Astrocyte of the cerebellum (primary cell): ENCODE measurements at regions not wholly inside any gene's neighbourhood (a gene's known extent, or its start where the extent isn't known, plus 50 kb on each side); places are given as distances from the start of the nearest gene placed in this dataset.

ENCODE experiments used
- DNase-seq: peaks from one replicate; pipeline ENCODE4 v3.0.0-alpha.2; 2011; ENCODE audit warnings: low read depth
- H3K4me3 ChIP-seq: 2 replicates; pipeline ENCODE4 v1.5.1; 2011; ENCODE audit warnings: mild to moderate bottlenecking, low read depth, low read length, moderate library complexity
- in situ Hi-C: cut with HindIII; loops from 2 replicates; pipeline ENCODE4 v1.10.0; 2017; ENCODE audit warnings: low sequenced_read_pairs
- TF ChIP-seq, protein P1 (sequence below): IDR thresholded peaks from 2 replicates; pipeline ENCODE4 v1.5.1; 2012; ENCODE audit warnings: low read length, low read depth, moderate library complexity, mild to moderate bottlenecking; ENCODE audit errors: missing control alignments

- DNase-seq: no peak
- H3K4me3 ChIP-seq: no peak overlapping the region
- in situ Hi-C loops: no loop called here
- TF ChIP-seq, protein P1, sequence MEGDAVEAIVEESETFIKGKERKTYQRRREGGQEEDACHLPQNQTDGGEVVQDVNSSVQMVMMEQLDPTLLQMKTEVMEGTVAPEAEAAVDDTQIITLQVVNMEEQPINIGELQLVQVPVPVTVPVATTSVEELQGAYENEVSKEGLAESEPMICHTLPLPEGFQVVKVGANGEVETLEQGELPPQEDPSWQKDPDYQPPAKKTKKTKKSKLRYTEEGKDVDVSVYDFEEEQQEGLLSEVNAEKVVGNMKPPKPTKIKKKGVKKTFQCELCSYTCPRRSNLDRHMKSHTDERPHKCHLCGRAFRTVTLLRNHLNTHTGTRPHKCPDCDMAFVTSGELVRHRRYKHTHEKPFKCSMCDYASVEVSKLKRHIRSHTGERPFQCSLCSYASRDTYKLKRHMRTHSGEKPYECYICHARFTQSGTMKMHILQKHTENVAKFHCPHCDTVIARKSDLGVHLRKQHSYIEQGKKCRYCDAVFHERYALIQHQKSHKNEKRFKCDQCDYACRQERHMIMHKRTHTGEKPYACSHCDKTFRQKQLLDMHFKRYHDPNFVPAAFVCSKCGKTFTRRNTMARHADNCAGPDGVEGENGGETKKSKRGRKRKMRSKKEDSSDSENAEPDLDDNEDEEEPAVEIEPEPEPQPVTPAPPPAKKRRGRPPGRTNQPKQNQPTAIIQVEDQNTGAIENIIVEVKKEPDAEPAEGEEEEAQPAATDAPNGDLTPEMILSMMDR: no peak
These were observed 143.1 kb downstream of the QRSL1 start for GRCh38 chr6:106772270-106773142.

GRCh38 chr6:106771822-106772221 lies 142.4 kb downstream of the QRSL1 start:
- in situ Hi-C loops: no loop called here
- TF ChIP-seq, protein P1: no peak
- no peak for DNase-seq
- no peak overlapping the region for H3K4me3 ChIP-seq

- in situ Hi-C loops: no loop called here
- H3K4me3 ChIP-seq: no peak overlapping the region
- TF ChIP-seq, protein P1: no peak
- DNase-seq: no peak
These were observed 141.3 kb downstream of the QRSL1 start for GRCh38 chr6:106770663-106771062.

GRCh38 chr6:106770081-106770480 lies 140.7 kb downstream of the QRSL1 start:
- TF ChIP-seq, protein P1: no peak
- no peak for DNase-seq
- H3K4me3 ChIP-seq: no peak overlapping the region
- in situ Hi-C loops: no loop called here

DNA sequence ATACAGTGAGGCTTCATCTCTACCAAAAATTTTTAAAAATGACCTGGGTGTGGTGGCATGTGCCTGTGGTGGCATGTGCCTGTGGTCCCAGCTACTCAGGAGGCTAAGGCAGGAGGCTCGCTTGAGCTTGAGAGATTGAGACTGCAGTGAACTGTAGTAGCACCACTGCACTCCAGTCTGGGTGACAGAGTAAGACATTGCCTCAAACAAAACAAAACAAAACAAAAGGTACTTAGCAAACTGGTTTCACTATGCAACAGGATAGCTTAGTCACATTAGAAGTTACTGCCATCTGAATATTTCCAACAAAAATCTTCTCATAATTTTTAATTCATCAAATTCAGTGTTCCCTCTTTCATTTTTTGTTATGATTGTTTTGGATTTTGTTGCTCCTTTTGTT lies 137.9 kb downstream of the QRSL1 start:
- DNase-seq: no peak
- in situ Hi-C loops: no loop called here
- no peak overlapping the region for H3K4me3 ChIP-seq
- TF ChIP-seq, protein P1: no peak

DNA sequence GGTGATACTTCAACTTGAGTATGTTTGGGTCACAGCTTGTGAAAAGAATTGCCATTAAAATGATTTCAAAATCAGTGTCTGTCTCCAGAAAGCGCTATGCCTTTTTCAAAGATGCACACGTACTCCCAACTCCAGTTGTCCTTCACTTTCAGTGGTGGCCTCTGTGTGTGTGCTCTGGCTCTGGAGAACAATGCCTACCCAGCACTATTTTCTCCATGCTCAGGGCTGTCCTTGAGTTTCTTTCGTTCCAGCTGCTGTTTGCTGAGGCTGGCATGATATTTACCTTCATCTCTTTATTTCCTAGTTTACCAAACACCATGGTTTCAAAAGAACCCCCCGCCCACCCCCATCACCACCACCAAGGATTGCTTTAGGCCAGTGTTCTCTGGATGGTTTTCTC lies 136.8 kb downstream of the QRSL1 start:
- H3K4me3 ChIP-seq: no peak overlapping the region
- TF ChIP-seq, protein P1: no peak
- in situ Hi-C loops: no loop called here
- DNase-seq: no peak
